Cardiac fibroblast (primary cell): ENCODE measurements at regions not wholly inside any gene's neighbourhood (a gene's known extent, or its start where the extent isn't known, plus 50 kb on each side); places are given as distances from the start of the nearest gene placed in this dataset.
A peak's percentile ranks its signal among the peaks of the same experiment; 100 is the strongest.

Source experiments
- DNase-seq, 2 donors: peaks; one replicate each; pipeline versions ENCODE4 v3.0.0 to v3.0.0-alpha.2; 2010; ENCODE audit warnings: low read depth in 2 of 2
- H3K4me3 ChIP-seq, 2 donors: replicated peaks in 1 of 2; 1 replicate in 1 of 2; 2 replicates in 1 of 2; pipeline ENCODE4 v1.5.1; 2011; ENCODE audit warnings: low read depth in 2 of 2, low read length in 2 of 2, mild to moderate bottlenecking in 2 of 2, moderate library complexity in 1 of 2
- TF ChIP-seq, protein P1 (sequence below): IDR thresholded peaks from one replicate; pipeline ENCODE4 v1.5.1; 2011; ENCODE audit warnings: low read depth, mild to moderate bottlenecking, low read length, inconsistent platforms

DNA sequence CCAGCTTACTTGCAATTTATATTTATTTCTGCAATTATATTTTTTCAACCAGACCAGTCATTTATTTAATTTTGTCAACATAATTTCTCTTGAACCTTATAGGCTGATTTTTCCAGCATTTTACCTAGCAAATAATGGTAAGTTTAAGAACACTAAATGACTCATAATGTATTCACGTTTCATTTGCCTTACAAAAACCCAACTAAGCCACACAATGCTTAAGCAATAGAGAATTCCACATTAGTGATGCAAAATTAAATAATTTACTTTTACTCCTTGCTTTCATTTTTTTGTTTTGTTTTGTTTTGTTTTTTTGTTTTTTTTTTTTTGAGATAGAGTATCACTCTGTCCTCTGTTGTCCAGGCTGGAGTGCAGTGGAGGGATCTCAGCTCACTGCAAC is 110.4 kb upstream of the VRK2 start:
- peak in 1 of 2 donors; percentile 73 for DNase-seq
- H3K4me3 ChIP-seq = no peak overlapping the region
- TF ChIP-seq, protein P1, sequence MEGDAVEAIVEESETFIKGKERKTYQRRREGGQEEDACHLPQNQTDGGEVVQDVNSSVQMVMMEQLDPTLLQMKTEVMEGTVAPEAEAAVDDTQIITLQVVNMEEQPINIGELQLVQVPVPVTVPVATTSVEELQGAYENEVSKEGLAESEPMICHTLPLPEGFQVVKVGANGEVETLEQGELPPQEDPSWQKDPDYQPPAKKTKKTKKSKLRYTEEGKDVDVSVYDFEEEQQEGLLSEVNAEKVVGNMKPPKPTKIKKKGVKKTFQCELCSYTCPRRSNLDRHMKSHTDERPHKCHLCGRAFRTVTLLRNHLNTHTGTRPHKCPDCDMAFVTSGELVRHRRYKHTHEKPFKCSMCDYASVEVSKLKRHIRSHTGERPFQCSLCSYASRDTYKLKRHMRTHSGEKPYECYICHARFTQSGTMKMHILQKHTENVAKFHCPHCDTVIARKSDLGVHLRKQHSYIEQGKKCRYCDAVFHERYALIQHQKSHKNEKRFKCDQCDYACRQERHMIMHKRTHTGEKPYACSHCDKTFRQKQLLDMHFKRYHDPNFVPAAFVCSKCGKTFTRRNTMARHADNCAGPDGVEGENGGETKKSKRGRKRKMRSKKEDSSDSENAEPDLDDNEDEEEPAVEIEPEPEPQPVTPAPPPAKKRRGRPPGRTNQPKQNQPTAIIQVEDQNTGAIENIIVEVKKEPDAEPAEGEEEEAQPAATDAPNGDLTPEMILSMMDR = no peak

DNA sequence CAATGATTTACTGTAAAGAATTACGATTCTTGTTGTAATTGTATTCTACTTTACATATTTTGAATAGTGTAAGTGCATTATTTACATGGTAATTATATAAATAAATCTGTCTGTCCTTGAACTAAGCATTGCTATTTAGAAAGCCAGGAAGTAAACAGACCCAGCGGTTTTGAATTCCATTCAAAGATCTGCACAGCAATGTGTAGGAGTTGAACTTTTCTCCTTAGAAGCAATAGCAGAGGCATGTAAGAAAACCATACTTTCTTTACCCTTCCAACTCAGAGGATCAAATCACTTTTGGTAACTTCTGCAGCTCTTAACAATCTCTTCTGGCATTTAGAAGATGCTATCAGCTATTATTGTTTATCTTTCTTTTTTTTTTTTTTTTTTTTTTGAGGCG is 109.2 kb upstream of the VRK2 start:
- DNase-seq = peak in 1 of 2 donors; percentile 16
- TF ChIP-seq, protein P1 = no peak
- H3K4me3 ChIP-seq = no peak overlapping the region

DNA sequence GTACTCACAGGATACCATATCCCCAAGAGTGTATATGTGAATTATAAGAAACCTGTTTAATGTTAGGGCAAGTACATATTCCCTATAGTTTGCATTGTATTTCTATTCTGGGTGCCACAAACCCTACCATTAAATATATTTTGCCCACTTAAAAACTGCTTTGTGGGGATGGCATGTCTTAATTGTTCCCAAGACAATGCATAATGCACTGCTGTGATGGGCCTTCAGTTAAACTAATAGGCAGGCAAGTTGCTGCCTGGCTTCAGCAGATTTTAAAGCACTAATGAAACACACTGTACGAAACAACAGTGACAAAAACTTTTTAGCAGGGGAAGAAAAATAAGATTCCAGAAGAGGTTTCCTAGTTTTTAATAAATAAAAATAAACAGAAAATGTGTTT is 104.8 kb upstream of the VRK2 start:
- TF ChIP-seq, protein P1 = no peak
- H3K4me3 ChIP-seq = no peak overlapping the region
- DNase-seq = no peak

DNA sequence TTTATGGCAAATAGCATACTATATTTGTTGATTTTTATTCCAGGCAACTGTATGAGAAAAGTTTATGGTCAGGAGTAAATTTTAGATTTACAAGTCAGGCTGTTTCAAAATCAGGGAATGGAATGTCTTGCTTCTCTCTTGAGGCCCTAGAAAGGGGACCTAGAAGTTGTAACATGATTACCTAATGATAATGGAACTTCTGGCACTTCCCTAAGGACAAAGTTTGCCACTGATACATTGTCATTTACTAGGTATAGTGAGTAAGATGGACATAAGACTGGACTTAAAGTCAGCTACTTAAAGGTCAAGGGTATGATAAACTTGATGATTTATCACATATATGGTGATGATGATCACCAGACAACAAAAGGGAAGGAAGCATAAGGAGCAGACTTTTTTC is 103.3 kb upstream of the VRK2 start:
- peak; percentile 2 to 62 for DNase-seq
- H3K4me3 ChIP-seq = no peak overlapping the region
- TF ChIP-seq, protein P1 = no peak

DNA sequence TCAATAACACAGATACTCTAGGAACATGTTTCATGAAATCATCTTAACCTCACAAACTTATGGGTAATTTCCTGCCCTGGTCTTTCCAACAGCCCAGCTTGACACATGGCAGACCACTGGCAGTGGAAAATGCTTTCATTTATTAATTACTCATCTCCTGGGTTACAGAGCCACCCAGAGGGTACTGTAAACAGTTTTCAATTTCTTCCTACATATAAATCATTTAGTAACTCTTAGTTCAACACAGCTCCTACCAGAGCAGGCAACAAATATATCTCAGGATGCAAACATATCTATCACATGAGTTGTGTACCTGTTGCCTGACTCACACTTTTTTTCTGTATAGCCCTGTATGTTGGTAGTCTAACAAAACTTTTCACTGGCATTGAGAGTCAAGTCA is 99.2 kb upstream of the VRK2 start:
- TF ChIP-seq, protein P1 = no peak
- DNase-seq = no peak
- no peak overlapping the region for H3K4me3 ChIP-seq

DNA sequence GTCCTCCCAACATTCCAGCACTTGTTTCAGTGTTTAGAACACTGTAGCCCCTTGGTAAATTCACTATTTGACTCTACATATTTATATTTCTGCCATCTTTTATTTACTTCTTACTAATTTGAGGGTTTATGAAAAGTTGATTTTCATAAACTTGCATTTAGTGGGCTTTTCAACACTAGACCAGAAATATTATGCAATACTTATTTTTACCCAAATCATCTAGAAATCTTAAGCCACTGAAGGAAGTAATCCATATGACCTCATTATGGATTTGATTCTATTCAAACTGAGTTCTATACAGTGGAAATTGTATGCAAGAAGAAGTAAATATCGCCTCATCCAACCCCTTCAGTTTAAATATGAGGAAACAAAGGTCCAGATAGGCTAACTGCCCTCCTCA is 92.6 kb upstream of the VRK2 start:
- DNase-seq = no peak
- no peak overlapping the region for H3K4me3 ChIP-seq
- TF ChIP-seq, protein P1 = no peak

DNA sequence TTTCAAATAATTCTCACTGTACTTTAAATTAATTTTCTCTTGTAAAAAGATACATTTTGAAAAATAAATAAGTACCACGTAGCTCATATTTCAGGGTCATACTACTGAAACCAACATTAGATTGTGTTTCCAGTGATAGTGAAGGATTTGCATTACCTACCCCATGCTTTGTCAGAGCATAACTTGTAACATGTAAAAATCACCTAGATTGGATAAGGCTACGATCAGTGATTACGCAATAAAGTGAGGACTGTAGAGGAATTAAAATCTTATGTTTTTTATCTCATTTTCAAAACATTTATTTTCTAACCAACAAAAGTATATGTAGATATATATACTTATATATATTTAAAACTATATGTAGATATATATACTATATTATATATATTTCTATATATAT is 89.4 kb upstream of the VRK2 start:
- DNase-seq = no peak
- TF ChIP-seq, protein P1 = no peak
- no peak overlapping the region for H3K4me3 ChIP-seq
